ENCODE measurements at regions not wholly inside any gene's neighbourhood (a gene's known extent, or its start where the extent isn't known, plus 50 kb on each side); places are given as distances from the start of the nearest gene placed in this dataset.

DNA sequence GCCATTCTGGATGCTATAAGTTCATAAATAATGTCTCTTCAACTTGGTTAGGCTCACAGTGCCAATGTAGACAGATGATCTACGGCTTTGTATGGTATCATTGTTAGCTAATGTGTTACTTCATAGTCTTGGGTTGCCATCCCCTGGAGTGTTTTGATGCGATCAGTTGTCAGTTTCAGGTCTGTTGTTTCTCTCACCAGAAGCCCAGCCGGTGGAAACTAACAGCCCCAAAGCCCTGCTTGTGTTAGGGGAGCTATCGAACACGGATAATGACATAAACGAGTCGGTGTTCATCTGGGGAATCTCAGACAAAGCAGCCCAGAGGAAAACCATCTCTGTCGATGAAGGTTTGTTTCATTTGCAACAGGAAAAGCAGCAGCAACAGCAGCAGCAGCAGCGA is 107.4 kb upstream of the ANKFN1 start:
- no peak overlapping the region for H3K4me3 ChIP-seq (ENCODE audit: low read length)
- TF ChIP-seq, protein P1, sequence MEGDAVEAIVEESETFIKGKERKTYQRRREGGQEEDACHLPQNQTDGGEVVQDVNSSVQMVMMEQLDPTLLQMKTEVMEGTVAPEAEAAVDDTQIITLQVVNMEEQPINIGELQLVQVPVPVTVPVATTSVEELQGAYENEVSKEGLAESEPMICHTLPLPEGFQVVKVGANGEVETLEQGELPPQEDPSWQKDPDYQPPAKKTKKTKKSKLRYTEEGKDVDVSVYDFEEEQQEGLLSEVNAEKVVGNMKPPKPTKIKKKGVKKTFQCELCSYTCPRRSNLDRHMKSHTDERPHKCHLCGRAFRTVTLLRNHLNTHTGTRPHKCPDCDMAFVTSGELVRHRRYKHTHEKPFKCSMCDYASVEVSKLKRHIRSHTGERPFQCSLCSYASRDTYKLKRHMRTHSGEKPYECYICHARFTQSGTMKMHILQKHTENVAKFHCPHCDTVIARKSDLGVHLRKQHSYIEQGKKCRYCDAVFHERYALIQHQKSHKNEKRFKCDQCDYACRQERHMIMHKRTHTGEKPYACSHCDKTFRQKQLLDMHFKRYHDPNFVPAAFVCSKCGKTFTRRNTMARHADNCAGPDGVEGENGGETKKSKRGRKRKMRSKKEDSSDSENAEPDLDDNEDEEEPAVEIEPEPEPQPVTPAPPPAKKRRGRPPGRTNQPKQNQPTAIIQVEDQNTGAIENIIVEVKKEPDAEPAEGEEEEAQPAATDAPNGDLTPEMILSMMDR (conservative IDR thresholded peaks at IDR 0.05; ENCODE audit: low read depth, low read length) = no peak
- DNase-seq (ENCODE audit: low read depth) = no peak

DNA sequence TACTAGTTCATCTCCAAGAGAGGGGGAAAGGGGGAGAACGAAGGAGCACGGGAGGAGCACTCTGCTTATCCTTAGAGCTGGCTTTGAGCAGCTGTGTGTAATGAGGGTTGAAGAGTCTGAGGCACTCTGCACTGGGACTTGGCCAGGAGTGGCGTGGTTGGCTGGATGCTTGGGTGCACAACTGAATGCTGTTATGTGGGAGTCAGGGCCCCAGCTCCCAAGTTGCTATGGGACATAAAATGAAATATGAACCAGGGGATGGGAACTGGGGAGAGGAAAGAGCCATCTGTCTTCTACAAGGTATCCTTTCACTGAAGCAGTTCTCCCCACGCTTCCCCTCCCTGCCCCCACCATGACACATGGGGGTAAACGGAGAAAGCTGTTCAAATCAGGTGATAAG is 105.9 kb upstream of the ANKFN1 start:
- DNase-seq (ENCODE audit: low read depth) = no peak
- TF ChIP-seq, protein P1 (conservative IDR thresholded peaks at IDR 0.05; ENCODE audit: low read depth, low read length) = no peak
- no peak overlapping the region for H3K4me3 ChIP-seq (ENCODE audit: low read length)

DNA sequence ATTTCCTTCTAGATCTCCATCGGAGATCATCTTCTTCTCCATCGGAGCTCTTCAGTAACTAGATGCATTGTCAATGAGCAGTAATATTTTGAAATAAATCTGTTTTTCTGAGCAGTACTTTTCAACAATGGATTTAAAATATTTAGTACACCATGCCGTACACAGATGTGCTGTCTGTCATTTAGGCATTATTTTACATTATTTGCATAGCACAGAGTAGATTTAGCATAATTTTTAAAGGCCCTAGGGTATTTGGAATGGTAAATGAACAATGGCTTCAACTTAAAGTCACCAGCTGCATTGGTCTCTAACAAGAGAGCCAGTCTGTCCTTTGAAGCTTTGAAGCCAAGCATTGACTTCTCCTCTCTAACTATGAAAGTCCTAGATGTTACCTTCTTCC is 95.4 kb upstream of the ANKFN1 start:
- H3K4me3 ChIP-seq (ENCODE audit: low read length) = no peak overlapping the region
- TF ChIP-seq, protein P1 (conservative IDR thresholded peaks at IDR 0.05; ENCODE audit: low read depth, low read length) = no peak
- DNase-seq (ENCODE audit: low read depth) = no peak

DNA sequence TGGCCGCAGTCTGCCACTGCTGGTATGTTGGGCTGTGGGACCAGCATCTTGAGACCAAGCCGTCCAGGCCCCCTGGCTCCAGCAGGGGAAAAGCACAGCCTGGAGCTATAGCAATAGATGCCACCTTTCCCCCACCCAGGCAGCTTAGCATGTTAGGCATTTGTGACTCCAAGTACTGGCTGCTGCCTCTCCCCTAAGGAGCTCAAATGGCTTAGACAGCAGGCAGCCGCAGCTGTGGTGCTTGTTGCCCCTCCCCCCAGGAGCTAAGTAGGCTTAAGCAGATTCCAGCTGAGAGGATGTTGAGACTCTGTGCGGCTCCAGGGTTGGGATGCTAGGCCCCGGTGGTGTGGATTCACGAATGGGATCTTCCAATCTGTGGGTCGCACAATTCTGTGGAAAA is 88.8 kb upstream of the ANKFN1 start:
- no peak overlapping the region for H3K4me3 ChIP-seq (ENCODE audit: low read length)
- DNase-seq (ENCODE audit: low read depth) = no peak

DNA sequence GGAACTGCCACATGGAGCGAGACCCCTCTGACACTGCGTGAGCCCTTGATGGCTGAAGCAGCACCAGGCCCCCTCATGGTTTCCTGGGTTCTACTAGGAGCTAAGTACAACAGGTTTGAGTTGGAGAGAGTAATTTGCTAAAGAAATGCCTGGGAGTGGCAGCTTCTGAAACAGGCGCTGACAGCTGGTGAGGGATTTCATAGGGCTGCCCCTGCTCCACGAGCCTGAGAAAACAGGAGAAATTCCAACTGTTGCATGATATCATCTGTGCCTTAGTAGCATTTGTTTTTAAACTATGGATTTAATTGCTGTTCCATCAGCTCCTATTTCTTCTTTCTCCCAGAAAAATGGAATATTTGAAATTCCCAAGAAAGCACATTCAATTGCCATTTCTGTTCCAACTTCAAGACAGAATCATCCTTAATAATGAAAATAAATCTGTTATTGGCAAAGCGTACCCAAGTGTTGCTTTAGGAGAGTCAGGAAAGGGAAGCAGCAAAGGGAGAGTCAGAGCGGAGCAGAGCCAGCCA is 78.8 kb upstream of the ANKFN1 start:
- no peak overlapping the region for H3K4me3 ChIP-seq (ENCODE audit: low read length)
- DNase-seq (ENCODE audit: low read depth) = no peak
- TF ChIP-seq, protein P1 (conservative IDR thresholded peaks at IDR 0.05; ENCODE audit: low read depth, low read length) = no peak

More for the DNA sequence above, 88.8 kb upstream of the ANKFN1 start:
- TF ChIP-seq, protein P1 (conservative IDR thresholded peaks at IDR 0.05; ENCODE audit: low read depth, low read length) = no peak

DNA sequence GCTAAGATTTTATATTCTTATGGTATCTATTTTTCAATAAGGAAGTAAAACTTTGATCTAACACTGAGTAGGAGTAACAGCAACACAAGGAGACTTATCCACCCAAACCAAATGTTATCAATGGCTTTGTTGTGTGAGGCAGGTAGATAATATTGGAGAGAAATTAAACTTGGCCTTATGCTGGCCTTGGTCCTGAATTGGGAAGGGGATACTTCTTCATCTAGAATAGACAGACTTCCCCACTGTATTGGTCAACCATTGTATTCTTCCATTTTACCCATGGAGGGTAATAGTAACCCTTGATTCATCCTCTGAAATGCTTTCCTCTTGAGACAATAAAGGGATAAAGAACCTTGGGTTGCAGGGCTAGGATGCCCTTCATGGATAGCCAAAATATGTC is 76.3 kb upstream of the ANKFN1 start:
- no peak for DNase-seq (ENCODE audit: low read depth)
- no peak overlapping the region for H3K4me3 ChIP-seq (ENCODE audit: low read length)
- TF ChIP-seq, protein P1 (conservative IDR thresholded peaks at IDR 0.05; ENCODE audit: low read depth, low read length) = no peak

DNA sequence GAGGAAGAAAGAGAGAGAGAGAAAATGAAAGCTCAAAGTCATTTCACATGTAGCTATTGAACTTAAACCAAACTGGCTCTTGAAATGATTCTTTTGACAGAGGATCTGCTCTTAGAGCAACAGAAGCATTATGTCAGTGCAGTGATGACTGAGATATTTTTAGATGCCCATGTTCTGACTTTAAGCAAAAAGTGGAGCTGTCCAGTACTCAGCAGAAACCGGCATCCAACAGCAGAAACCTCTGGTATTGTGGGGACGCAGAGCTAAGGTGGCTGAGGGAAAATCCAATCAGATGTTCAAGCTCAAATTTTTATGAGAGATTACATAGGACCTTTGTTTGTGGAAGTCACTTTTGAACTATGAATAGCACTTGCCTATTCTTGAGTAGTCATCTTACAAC is 69.8 kb upstream of the ANKFN1 start:
- DNase-seq (ENCODE audit: low read depth) = no peak
- TF ChIP-seq, protein P1 (conservative IDR thresholded peaks at IDR 0.05; ENCODE audit: low read depth, low read length) = no peak
- H3K4me3 ChIP-seq (ENCODE audit: low read length) = no peak overlapping the region

Data from retinal pigment epithelial cell (primary cell).